NB4 (cell line): ENCODE measurements at regions not wholly inside any gene's neighbourhood (a gene's known extent, or its start where the extent isn't known, plus 50 kb on each side); places are given as distances from the start of the nearest gene placed in this dataset.
"Not testable (repeated sequence)": the region's sequence is repeated elsewhere in the genome, so short reads cannot be mapped to it uniquely, and the experiment has no call there.

Experiments
- DNase-seq: peaks from one replicate; pipeline ENCODE4 v3.0.0; 2010; ENCODE audit warnings: low read depth
- H3K4me3 ChIP-seq: one replicate; pipeline ENCODE4 v1.5.1; 2011; ENCODE audit warnings: mild to moderate bottlenecking, low read depth, low read length, moderate library complexity
- CTCF ChIP-seq: IDR thresholded peaks from one replicate; pipeline ENCODE4 v1.5.1; 2012; ENCODE audit warnings: low read depth, low read length
- MAX ChIP-seq: IDR thresholded peaks from 2 replicates; pipeline ENCODE4 v1.6.1; 2011; ENCODE audit warnings: low read depth, low read length
- MYC ChIP-seq: IDR thresholded peaks from 2 replicates; pipeline ENCODE4 v1.6.1; 2011; ENCODE audit warnings: low read depth, low read length
- POLR2A ChIP-seq: IDR thresholded peaks from 2 replicates; pipeline ENCODE4 v1.6.1; 2011; ENCODE audit warnings: mild to moderate bottlenecking; ENCODE audit not compliant: insufficient read length; ENCODE audit errors: extremely low read depth

GRCh38 chr9:31040564-31040963 is 1343.9 kb upstream of the ACO1 start:
- TF ChIP-seq CTCF (no peak), MYC (no peak), MAX (no peak), POLR2A (no peak)
- H3K4me3 ChIP-seq, result no peak overlapping the region
- no peak for DNase-seq

GRCh38 chr9:31045810-31046209 is 1338.6 kb upstream of the ACO1 start:
- no peak overlapping the region for H3K4me3 ChIP-seq
- TF ChIP-seq MAX (no peak), POLR2A (no peak), MYC (no peak), CTCF (no peak)
- DNase-seq, result no peak

GRCh38 chr9:31061592-31061991 is 1322.9 kb upstream of the ACO1 start:
- DNase-seq, H3K4me3 ChIP-seq: not testable (repeated sequence)

GRCh38 chr9:31065691-31066090 is 1318.8 kb upstream of the ACO1 start:
- DNase-seq, result no peak
- H3K4me3 ChIP-seq, result no peak overlapping the region
- TF ChIP-seq POLR2A, result no peak
- no peak for TF ChIP-seq MYC
- no peak for TF ChIP-seq MAX
- TF ChIP-seq CTCF, result no peak

- H3K4me3 ChIP-seq, result no peak overlapping the region
- TF ChIP-seq MAX (no peak), CTCF (no peak)
- DNase-seq, result no peak
These were observed 1317.0 kb upstream of the ACO1 start for GRCh38 chr9:31067418-31067817.

GRCh38 chr9:31071606-31072286 is 1312.7 kb upstream of the ACO1 start:
- TF ChIP-seq CTCF (no peak), MYC (no peak), POLR2A (no peak), MAX (no peak)
- no peak for DNase-seq

More at GRCh38 chr9:31071606-31072286, 1312.7 kb upstream of the ACO1 start:
- no peak overlapping the region for H3K4me3 ChIP-seq
